ENCODE measurements at regions not wholly inside any gene's neighbourhood (a gene's known extent, or its start where the extent isn't known, plus 50 kb on each side); places are given as distances from the start of the nearest gene placed in this dataset.

- Histone ChIP-seq H3K79me2 (ENCODE audit: low read length) (no peaks in the 10 kb centered on the region), H3K27me3 (ENCODE audit: low read length) (peaks cover 81% of the 10 kb centered on the region), H3K4me3 (ENCODE audit: low read length) (no peak overlapping the region), H4K20me1 (ENCODE audit: low read length) (no peaks in the 10 kb centered on the region), H3K27ac (ENCODE audit: low read length) (no peak overlapping the region), H3K9ac (ENCODE audit: low read length) (no peak overlapping the region), H3K36me3 (ENCODE audit: low read depth, low read length) (no peaks in the 10 kb centered on the region), H3K9me3 (ENCODE audit: low read length) (no peaks in the 10 kb centered on the region), H3K9me2 (replicated peaks; ENCODE audit: low read length) (no peaks in the 10 kb centered on the region), H3K4me1 (ENCODE audit: insufficient read depth, low read length) (no peaks in the 10 kb centered on the region), H2AFZ (ENCODE audit: low read length) (no peak overlapping the region), H3K4me2 (ENCODE audit: low read length) (no peak overlapping the region), H3F3A (ENCODE audit: low read length, unreplicated experiment) (no peaks in the 10 kb centered on the region)
- no peak for ATAC-seq
- intact Hi-C loops (cut with micrococcal nuclease) = no loop called here
- ChIA-PET CTCF (no interaction called here), POLR2A (ENCODE audit: unreplicated experiment) (no interaction called here)
- DNase-seq = no peak
- TF ChIP-seq CTCF (conservative IDR thresholded peaks at IDR 0.05; ENCODE audit: low read depth, low read length) (no peak), EZH2phosphoT487 (IDR thresholded peaks at IDR 0.05; ENCODE audit: borderline replicate concordance, low read length) (no peak), EZH2 (IDR thresholded peaks at IDR 0.05; ENCODE audit: low read length, unreplicated experiment) (no peak)
- BruUV-seq (replicated peaks) = no TSS peak
Observed at GRCh38 chr2:88857951-88858411, 166.5 kb downstream of the RPIA start.

GRCh38 chr2:88859461-88859860, 168.0 kb downstream of the RPIA start:
- Histone ChIP-seq H3K9me3 (ENCODE audit: low read length) (no peaks in the 10 kb centered on the region), H4K20me1 (ENCODE audit: low read length) (no peaks in the 10 kb centered on the region), H3K27me3 (ENCODE audit: low read length) (peaks cover 86% of the 10 kb centered on the region), H3K4me1 (ENCODE audit: insufficient read depth, low read length) (no peaks in the 10 kb centered on the region), H2AFZ (ENCODE audit: low read length) (no peak overlapping the region), H3F3A (ENCODE audit: low read length, unreplicated experiment) (no peaks in the 10 kb centered on the region), H3K27ac (ENCODE audit: low read length) (no peak overlapping the region), H3K36me3 (ENCODE audit: low read depth, low read length) (no peaks in the 10 kb centered on the region), H3K4me3 (ENCODE audit: low read length) (no peak overlapping the region), H3K9me2 (replicated peaks; ENCODE audit: low read length) (no peaks in the 10 kb centered on the region), H3K9ac (ENCODE audit: low read length) (no peak overlapping the region), H3K4me2 (ENCODE audit: low read length) (no peak overlapping the region), H3K79me2 (ENCODE audit: low read length) (no peaks in the 10 kb centered on the region)
- DNase-seq (no peak), ATAC-seq (no peak)
- intact Hi-C loops (cut with micrococcal nuclease) = no loop called here
- CTCF ChIA-PET = no interaction called here
- POLR2A ChIA-PET (ENCODE audit: unreplicated experiment) = no interaction called here
- TF ChIP-seq EZH2 (IDR thresholded peaks at IDR 0.05; ENCODE audit: low read length, unreplicated experiment) (no peak), CTCF (conservative IDR thresholded peaks at IDR 0.05; ENCODE audit: low read depth, low read length) (no peak), EZH2phosphoT487 (IDR thresholded peaks at IDR 0.05; ENCODE audit: borderline replicate concordance, low read length) (no peak)
- BruUV-seq (replicated peaks) = no TSS peak

- Histone ChIP-seq H3K27me3 (ENCODE audit: low read length) (peaks cover 90% of the 10 kb centered on the region), H3K4me3 (ENCODE audit: low read length) (no peak overlapping the region), H3K36me3 (ENCODE audit: low read depth, low read length) (no peaks in the 10 kb centered on the region), H3F3A (ENCODE audit: low read length, unreplicated experiment) (no peaks in the 10 kb centered on the region), H3K9ac (ENCODE audit: low read length) (no peak overlapping the region), H3K27ac (ENCODE audit: low read length) (no peak overlapping the region), H4K20me1 (ENCODE audit: low read length) (no peaks in the 10 kb centered on the region), H3K9me2 (replicated peaks; ENCODE audit: low read length) (no peaks in the 10 kb centered on the region), H3K4me2 (ENCODE audit: low read length) (no peak overlapping the region), H3K9me3 (ENCODE audit: low read length) (no peaks in the 10 kb centered on the region), H3K79me2 (ENCODE audit: low read length) (no peaks in the 10 kb centered on the region), H2AFZ (ENCODE audit: low read length) (no peak overlapping the region), H3K4me1 (ENCODE audit: insufficient read depth, low read length) (no peaks in the 10 kb centered on the region)
- ATAC-seq (no peak), DNase-seq (no peak)
- intact Hi-C loops (cut with micrococcal nuclease) = no loop called here
- POLR2A ChIA-PET (ENCODE audit: unreplicated experiment) = no interaction called here
- no peak for TF ChIP-seq EZH2phosphoT487 (IDR thresholded peaks at IDR 0.05; ENCODE audit: borderline replicate concordance, low read length)
- TF ChIP-seq CTCF (conservative IDR thresholded peaks at IDR 0.05; ENCODE audit: low read depth, low read length) = no peak
- no peak for TF ChIP-seq EZH2 (IDR thresholded peaks at IDR 0.05; ENCODE audit: low read length, unreplicated experiment)
- CTCF ChIA-PET = interaction anchor here (0.6 kb wide), 1 partner anchor 20 kb away, joined by 3 read pairs; no protein-coding TSS in a partner anchor
- no TSS peak for BruUV-seq (replicated peaks)
Observed at GRCh38 chr2:88860421-88861075, 169.1 kb downstream of the RPIA start.
